ENCODE measurements at regions not wholly inside any gene's neighbourhood (a gene's known extent, or its start where the extent isn't known, plus 50 kb on each side); places are given as distances from the start of the nearest gene placed in this dataset.

GRCh38 chr3:94734206-94734605, 671.3 kb downstream of the NSUN3 start:
- Mint-ChIP-seq H3K9me3 (peaks cover 13 to 21% of the 10 kb centered on the region in 2 donors), H3K27ac (no peak overlapping the region), H3K27me3 (ENCODE audit: low read depth in 2 of 2) (no peaks in the 10 kb centered on the region), H3K4me3 (no peak overlapping the region), H3K36me3 (peaks cover 7% of the 10 kb centered on the region), H3K4me1 (no peaks in the 10 kb centered on the region)
- no peak for TF ChIP-seq CTCF (IDR thresholded peaks at IDR 0.05)
- intact Hi-C loops (cut with micrococcal nuclease), result no loop called here
- Histone ChIP-seq H3K36me3 (ENCODE audit: control insufficient read depth, insufficient read depth, low read length) (no peaks in the 10 kb centered on the region), H3K4me1 (ENCODE audit: control insufficient read depth, insufficient read depth, low read length) (no peaks in the 10 kb centered on the region), H3K9me3 (ENCODE audit: control insufficient read depth, insufficient read depth, low read length) (peaks cover 5% of the 10 kb centered on the region), H3K4me3 (ENCODE audit: low read length) (no peak overlapping the region), H3K27me3 (ENCODE audit: control insufficient read depth, insufficient read depth, low read length) (no peaks in the 10 kb centered on the region), H3K27ac (ENCODE audit: low read length) (no peak overlapping the region)
- ATAC-seq, result no peak
- no peak for DNase-seq
- no CpG with 5 or more reads among the region's 2 CpGs for WGBS (ENCODE audit: insufficient coverage)

GRCh38 chr3:94735354-94735753, 672.5 kb downstream of the NSUN3 start:
- H3K27ac Mint-ChIP-seq, result no peak overlapping the region
- DNase-seq (no peak), ATAC-seq (no peak)
- WGBS (ENCODE audit: insufficient coverage), result 94% methylated on average over 1 of the region's 2 CpGs
- H3K27me3 Mint-ChIP-seq (ENCODE audit: low read depth in 2 of 2), result no peaks in the 10 kb centered on the region
- no peak overlapping the region for H3K4me3 Mint-ChIP-seq
- H3K4me1 Mint-ChIP-seq, result no peaks in the 10 kb centered on the region
- H3K36me3 Mint-ChIP-seq, result peaks cover 7% of the 10 kb centered on the region
- no peaks in the 10 kb centered on the region for H3K4me1 ChIP-seq (ENCODE audit: control insufficient read depth, insufficient read depth, low read length)
- H3K27me3 ChIP-seq (ENCODE audit: control insufficient read depth, insufficient read depth, low read length), result no peaks in the 10 kb centered on the region
- H3K4me3 ChIP-seq (ENCODE audit: low read length), result no peak overlapping the region
- intact Hi-C loops (cut with micrococcal nuclease), result no loop called here
- no peak overlapping the region for H3K27ac ChIP-seq (ENCODE audit: low read length)
- no peak for TF ChIP-seq CTCF (IDR thresholded peaks at IDR 0.05)
- peaks cover 5% of the 10 kb centered on the region for H3K9me3 ChIP-seq (ENCODE audit: control insufficient read depth, insufficient read depth, low read length)
- peaks cover 14 to 20% of the 10 kb centered on the region in 2 donors for H3K9me3 Mint-ChIP-seq
- H3K36me3 ChIP-seq (ENCODE audit: control insufficient read depth, insufficient read depth, low read length), result no peaks in the 10 kb centered on the region

- no peaks in the 10 kb centered on the region for H3K36me3 ChIP-seq (ENCODE audit: control insufficient read depth, insufficient read depth, low read length)
- Mint-ChIP-seq H3K27ac (no peak overlapping the region), H3K36me3 (peaks cover 10% of the 10 kb centered on the region), H3K4me3 (no peak overlapping the region), H3K4me1 (no peaks in the 10 kb centered on the region), H3K27me3 (ENCODE audit: low read depth in 2 of 2) (no peaks in the 10 kb centered on the region), H3K9me3 (peaks cover 11 to 16% of the 10 kb centered on the region in 2 donors)
- no peak for TF ChIP-seq CTCF (IDR thresholded peaks at IDR 0.05)
- H3K4me3 ChIP-seq (ENCODE audit: low read length), result no peak overlapping the region
- no CpG with 5 or more reads among the region's 2 CpGs for WGBS (ENCODE audit: insufficient coverage)
- no peak overlapping the region for H3K27ac ChIP-seq (ENCODE audit: low read length)
- H3K4me1 ChIP-seq (ENCODE audit: control insufficient read depth, insufficient read depth, low read length), result no peaks in the 10 kb centered on the region
- no peaks in the 10 kb centered on the region for H3K9me3 ChIP-seq (ENCODE audit: control insufficient read depth, insufficient read depth, low read length)
- no peaks in the 10 kb centered on the region for H3K27me3 ChIP-seq (ENCODE audit: control insufficient read depth, insufficient read depth, low read length)
- DNase-seq (no peak), ATAC-seq (no peak)
- intact Hi-C loops (cut with micrococcal nuclease), result no loop called here
Measured at GRCh38 chr3:94737116-94737515, 674.3 kb downstream of the NSUN3 start.

GRCh38 chr3:94739420-94739819, 676.6 kb downstream of the NSUN3 start:
- H3K4me3 Mint-ChIP-seq, result no peak overlapping the region
- no peak overlapping the region for H3K27ac Mint-ChIP-seq
- Histone ChIP-seq H3K4me3 (ENCODE audit: low read length) (no peak overlapping the region), H3K9me3 (ENCODE audit: control insufficient read depth, insufficient read depth, low read length) (no peaks in the 10 kb centered on the region), H3K27ac (ENCODE audit: low read length) (no peak overlapping the region), H3K36me3 (ENCODE audit: control insufficient read depth, insufficient read depth, low read length) (no peaks in the 10 kb centered on the region), H3K27me3 (ENCODE audit: control insufficient read depth, insufficient read depth, low read length) (no peaks in the 10 kb centered on the region), H3K4me1 (ENCODE audit: control insufficient read depth, insufficient read depth, low read length) (no peaks in the 10 kb centered on the region)
- no peaks in the 10 kb centered on the region for H3K4me1 Mint-ChIP-seq
- no peaks in the 10 kb centered on the region for H3K27me3 Mint-ChIP-seq (ENCODE audit: low read depth in 2 of 2)
- no peak for TF ChIP-seq CTCF (IDR thresholded peaks at IDR 0.05)
- DNase-seq (no peak), ATAC-seq (no peak)
- peaks cover 6% of the 10 kb centered on the region for H3K36me3 Mint-ChIP-seq
- intact Hi-C loops (cut with micrococcal nuclease), result no loop called here
- peaks cover 18 to 21% of the 10 kb centered on the region in 2 donors for H3K9me3 Mint-ChIP-seq
- 23% methylated on average over 1 of the region's 3 CpGs for WGBS (ENCODE audit: insufficient coverage)

Measured in natural killer cell (primary cell).